ENCODE measurements at regions not wholly inside any gene's neighbourhood (a gene's known extent, or its start where the extent isn't known, plus 50 kb on each side); places are given as distances from the start of the nearest gene placed in this dataset.
A peak's percentile ranks its signal among the peaks of the same experiment; 100 is the strongest.

DNA sequence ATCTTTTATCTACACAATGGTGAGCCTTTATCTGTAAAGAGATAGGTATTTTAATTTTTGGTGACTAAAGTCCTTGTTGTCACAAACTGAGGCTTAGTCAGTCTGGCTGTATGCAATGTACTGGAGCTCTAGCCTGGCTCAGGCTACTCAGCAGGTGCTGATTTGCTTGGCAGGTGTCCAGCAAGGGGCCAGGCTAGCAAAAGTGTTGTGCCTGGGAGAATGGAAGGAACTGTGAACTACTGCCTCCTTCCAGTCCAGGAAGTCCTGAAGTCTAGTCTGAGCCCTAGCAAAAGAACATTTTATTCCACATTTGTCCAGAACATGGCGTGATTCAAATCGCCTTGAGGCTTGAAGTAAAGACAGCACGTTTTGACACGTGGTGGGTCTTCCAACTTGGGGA lies 260.5 kb downstream of the CCDC85A start:
- DNase-seq (ENCODE audit: low spot score) (no peak), ATAC-seq (no peak)

DNA sequence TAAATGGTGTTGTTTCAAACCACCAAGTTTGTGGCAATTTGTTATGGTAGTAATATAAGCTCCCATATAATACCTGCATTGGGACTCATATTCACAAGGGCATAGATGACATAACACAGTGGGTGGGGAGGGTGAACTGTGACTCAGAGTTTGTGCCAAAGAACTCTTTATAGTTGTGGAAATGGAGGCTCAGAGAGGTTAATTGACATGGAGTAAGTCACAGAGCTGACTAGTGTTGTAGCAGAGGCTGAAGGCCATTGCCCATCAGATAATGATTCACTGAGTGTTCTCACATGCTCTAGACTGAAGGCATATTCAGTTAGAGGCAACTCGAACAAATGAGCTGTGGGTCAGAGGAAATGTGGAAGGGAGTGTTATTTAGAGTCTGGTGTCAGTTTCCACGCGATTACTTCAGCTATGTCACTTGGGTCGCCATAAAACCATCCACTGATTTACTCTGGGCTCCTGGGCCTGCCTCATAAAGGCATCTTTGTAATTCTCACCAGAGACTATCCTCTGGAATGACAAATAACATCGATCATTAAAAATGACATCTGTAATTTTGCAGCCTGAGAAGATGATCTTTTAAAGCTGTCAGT lies 264.7 kb downstream of the CCDC85A start:
- DNase-seq (ENCODE audit: low spot score) = no peak
- ATAC-seq = peak; percentile 66

DNA sequence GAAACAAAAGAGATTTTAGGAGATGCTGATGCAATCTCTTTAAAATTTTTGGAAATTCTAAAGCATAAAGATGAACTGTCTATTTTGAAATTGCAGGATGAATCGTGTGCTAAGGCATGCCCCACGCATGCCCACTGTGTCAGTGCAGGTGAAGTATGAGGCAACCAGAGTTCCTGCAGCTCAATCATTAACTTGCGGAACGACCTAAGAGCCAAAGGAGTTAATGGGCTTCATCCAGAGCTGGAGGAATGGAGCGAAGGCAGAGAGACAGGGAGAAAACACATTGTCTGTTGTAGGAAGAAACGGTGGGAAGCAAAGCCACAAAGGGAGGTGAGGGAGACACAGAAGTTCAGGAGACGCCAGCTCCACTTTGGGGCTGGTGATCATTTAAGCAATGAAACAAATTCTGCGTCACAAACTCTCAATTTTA lies 265.2 kb downstream of the CCDC85A start:
- ATAC-seq = peak; percentile 97
- peak; percentile 88 for DNase-seq (ENCODE audit: low spot score)

DNA sequence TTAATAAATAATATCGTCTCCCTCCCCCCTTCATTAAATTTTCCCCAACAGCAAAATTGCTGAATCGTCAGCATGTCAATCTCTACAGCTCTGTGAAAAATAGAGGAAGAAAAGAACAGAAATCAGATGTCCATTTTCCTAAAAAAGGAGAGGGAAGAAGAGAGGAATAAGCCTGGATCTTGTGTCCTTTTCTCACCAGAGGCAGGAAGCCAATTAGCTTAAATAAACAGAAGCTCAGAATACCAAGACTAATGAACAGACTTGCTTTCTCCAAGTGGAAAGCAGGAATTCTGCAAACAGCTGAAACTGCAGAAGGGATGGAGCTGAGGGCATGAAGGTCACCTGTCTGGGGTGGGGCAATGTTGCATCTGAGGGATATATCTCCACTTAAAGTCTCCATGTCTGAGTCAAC lies 265.7 kb downstream of the CCDC85A start:
- DNase-seq (ENCODE audit: low spot score) (no peak), ATAC-seq (peak; percentile 57)

DNA sequence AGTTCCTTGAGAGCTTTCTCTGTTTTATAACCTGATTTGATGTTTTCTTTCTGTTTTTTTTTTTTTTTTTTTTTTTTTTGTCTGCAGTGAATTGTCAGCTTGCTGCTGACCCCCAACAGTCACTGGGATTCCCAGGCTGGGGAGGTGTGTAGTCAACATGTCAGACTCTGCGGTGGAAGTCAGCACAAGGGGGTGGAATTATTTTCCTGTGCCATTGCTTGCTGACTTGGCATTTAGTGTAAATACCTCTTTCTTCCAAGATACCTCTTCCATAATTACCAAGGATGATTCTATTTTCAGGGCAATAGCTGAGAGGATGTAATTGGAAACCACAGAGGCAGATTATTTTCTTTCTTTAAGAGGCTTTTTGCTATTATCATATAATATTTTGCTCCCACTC lies 266.3 kb downstream of the CCDC85A start:
- DNase-seq (ENCODE audit: low spot score) = no peak
- no peak for ATAC-seq

DNA sequence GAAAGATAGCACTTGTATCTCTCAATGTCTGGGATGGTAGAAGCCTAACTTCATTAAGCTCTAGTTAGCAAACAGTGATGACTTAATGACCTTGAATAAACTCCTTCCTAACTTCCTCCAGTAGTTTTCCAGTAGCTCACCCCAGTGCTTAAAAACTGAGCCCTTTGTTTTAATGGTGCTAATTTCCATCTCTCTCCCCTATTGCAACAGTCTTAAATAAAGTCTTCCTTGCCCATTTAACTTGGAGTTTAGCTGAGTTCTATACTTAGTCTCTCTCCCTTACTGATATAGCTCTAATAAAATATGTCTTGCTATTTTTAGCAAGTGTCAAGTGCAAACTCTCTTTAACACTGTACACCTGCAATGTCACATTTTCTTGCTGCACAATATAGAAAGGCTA lies 267.0 kb downstream of the CCDC85A start:
- DNase-seq (ENCODE audit: low spot score) (no peak), ATAC-seq (no peak)

DNA sequence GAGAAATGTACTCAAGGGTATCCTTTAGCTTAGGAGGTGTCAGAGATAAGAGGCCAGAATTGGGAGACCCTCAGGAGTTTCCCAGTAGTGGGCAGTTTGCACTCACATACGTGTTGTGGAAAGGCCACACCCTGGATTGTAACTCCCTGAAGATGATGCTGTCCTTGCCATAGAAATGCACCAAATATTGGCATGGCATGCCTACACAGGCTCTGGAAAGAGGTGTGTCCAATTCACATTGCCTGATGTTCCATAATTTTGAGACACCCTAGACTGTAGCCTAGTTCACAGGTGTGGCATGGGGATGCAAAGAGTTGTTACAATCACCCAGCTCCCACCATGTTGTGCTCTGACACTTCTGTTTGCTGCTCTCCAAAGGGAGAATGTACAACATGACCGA lies 271.9 kb downstream of the CCDC85A start:
- ATAC-seq = no peak
- DNase-seq (ENCODE audit: low spot score) = no peak

DNA sequence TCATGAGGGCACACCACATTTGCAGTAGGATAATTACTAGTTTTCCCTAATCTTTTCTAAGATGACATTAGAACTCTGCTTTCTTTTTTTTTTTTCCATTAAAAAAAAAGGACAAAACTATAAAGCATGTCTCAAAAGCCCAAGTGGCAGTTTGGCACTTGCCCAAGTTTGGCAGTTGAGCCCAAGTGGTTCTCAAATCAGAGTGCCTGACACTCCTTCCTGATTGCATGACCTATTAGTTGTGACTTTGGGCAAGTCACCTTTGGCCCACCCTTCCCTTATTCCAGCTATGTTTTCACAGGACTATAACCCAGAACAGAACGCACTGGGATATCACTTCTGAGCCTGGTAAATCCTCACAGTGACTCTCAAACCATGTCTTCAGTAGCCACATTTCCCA lies 273.0 kb downstream of the CCDC85A start:
- DNase-seq (ENCODE audit: low spot score) = no peak
- no peak for ATAC-seq

DNA sequence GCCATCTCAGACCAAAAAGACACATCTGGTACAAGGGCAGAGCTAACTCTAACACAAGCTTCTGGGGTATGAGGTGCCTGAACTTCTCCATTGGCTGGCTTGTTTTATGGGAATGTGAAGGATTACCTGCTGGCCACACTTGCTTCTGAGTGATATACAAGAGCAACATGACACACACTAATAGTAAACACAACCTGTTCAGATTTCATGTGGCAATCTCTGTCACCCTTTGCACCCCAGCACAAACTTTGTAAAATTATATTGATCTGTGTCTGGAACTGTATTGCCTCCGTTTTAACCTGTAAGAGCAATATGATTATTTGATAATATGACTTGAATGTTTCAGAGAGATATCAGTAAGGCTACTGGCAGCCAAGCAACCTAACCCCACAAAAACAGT lies 276.7 kb downstream of the CCDC85A start:
- ATAC-seq (peak; percentile 77), DNase-seq (ENCODE audit: low spot score) (no peak)

DNA sequence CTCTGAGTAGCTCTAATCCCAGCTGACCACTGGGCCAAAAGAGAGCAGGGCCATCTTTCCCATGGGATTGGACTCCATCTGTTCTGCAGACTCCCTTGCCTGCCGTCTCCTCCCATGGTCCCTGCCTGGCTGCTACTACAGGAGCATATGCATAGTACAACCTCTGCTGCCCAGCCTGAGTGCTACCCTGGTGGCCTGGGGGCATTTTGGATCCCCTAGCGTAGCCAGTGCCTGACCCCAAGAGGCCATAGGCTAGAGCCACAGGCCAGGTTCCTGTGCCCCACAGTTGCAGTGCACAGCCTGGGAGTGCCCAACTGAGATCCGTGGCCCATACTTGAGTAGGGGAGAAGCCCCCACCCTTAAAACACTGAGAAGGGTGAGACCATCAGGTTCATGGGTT lies 280.3 kb downstream of the CCDC85A start:
- ATAC-seq (no peak), DNase-seq (ENCODE audit: low spot score) (no peak)

DNA sequence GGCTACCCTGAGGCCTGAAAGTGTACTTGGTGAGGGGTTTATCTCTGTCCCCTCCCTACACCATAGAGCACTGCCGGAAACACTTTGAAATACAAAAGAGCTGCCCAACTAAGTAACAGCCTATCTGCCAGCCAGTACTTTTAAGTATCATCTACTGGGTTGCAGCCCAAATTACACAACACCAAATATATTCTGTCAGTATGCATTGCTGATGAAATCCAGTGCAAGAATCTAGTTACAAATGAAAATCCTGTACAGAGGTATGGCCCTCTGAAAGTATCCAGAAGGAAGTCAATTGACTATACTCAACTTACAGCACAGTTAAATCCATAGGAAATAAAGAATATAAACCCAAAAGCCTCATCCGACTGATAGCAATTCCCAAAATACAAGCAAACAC lies 280.8 kb downstream of the CCDC85A start:
- ATAC-seq = no peak
- DNase-seq (ENCODE audit: low spot score) = no peak

DNA sequence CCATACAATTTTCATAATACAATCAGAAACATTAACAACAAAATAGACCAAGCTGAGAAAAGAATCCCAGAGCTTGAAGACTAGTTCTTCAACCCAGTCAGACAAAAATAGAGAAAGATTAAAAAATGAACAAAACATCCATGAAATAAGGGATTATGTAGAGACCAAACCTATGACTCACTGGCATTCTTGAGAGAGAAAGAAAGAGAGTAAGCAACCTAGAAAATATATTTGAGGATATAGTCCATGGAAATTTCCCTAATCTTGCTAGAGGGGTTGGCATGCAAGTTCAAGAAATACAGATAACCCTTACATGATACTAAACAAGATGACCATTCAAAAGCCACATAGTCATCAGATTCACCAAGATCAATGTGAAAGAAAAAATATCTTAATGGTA lies 281.7 kb downstream of the CCDC85A start:
- DNase-seq (ENCODE audit: low spot score) = no peak
- no peak for ATAC-seq

DNA sequence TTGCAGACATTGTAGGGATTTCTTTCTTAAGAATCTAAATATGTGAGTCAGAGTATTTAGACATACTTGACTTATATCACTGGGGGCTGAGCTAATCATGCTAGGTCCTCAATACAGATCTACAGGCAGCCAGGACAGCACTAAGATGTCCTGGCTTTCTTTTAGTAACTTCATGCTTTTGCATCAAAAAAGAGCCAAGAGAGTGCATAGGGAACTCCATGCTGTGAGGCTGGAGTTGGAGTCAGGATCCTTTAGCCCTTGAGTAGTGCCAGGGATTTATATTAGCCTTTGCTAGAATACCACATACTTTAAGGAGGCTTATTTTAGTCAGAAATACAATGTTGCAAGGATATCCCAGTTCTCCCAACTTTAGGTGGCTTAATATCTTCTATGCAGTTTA lies 289.7 kb downstream of the CCDC85A start:
- no peak for ATAC-seq
- DNase-seq (ENCODE audit: low spot score) = no peak

DNA sequence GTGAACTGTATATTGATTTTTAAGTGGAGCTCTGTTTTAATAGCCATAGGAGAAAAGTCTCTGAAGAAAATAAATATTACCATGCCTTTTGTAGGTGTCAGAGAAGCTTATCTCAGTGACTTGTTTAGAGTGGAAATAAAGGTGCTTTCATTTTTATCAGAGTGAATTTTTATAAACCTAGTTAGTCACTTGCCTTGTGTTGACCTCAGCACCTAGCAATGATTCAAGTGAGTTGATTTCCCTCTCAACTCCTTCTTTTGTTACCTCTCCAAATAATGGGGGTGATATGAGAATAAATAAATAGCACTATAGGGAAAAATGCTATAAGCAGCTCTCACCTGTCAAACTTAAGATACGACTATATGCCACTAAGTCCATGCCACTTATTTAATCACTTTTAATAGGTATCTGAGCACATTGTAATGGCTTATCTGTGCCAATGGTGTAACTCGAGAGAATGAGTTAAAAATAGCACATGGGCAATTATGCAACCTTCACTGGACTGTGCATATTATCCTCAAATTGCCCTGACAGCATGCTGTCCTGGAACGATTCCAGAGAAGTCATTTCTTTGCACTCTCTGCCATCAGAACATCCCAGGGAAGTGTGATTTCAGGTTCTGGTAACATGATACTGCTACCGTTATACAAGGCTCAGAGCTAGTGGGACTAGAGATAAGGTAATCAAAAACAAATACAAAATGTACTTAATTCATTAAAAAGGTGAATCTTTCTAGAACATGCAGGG lies 290.8 kb downstream of the CCDC85A start:
- peak; percentile 68 for DNase-seq (ENCODE audit: low spot score)
- ATAC-seq = peak; percentile 95

DNA sequence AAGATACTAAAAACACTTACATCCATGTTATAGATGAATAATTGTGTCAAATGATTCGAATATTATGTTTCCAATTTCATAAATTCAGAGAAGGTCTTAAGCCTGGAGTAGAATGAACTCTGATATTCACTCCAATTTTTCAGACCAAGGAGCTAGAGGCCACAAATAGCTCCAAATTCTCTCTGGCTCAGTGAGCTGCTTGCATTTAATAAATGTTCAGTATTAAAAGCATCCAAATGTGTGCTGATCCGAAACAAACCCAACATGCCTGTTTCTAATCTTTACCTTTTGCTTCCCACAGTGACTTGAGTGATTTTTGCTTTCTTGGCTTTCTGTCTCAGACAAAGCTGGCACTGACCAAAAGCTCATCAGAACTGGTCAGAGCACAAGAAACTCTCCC lies 291.4 kb downstream of the CCDC85A start:
- no peak for ATAC-seq
- no peak for DNase-seq (ENCODE audit: low spot score)

DNA sequence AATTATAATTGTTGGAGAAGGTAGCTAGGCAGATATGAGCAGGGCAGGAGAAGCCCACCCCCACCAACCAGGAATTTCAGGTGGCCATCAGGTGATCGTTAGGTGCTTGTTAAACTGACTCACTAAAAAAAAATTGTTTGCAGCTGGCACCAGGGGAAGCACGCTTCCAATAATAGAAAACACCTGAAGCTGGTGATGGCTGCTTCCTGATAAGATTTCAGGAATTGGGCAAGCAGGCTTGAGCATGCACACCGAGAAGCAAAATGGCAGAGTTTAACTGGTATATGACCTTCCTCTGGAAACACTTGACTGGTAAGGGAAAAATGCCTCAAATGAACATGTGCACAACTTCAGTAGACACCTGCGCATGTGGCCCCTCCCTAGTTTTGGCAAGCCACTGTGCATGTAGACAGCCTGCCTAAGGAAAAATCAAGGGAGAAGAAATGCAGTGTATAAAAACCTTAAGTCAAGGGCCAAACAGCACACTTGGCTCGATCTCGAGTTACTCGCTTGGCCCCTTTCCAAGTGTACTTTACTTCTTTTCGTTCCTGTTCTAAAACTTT lies 292.8 kb downstream of the CCDC85A start:
- peak; percentile 44 for ATAC-seq
- DNase-seq (ENCODE audit: low spot score) = no peak

DNA sequence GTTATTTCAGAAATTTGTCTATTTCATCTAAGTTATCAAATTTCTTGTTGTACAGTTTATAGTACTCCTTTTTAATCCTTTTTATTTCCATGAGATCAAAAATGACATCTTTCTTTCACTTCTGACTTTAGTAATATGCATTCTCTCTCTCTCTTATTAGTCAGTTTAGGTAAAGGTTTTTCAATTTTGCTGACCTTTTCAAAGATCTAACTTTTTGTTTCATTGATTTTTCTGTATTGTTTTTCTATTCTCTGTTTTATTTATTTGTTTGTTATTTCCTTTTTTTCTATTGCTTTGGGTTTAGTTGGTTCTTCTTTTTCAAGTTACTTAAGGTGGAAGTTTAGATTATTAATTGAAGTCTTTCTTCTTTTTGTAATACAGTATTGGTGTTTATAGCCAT lies 294.2 kb downstream of the CCDC85A start:
- DNase-seq (ENCODE audit: low spot score) = no peak

DNA sequence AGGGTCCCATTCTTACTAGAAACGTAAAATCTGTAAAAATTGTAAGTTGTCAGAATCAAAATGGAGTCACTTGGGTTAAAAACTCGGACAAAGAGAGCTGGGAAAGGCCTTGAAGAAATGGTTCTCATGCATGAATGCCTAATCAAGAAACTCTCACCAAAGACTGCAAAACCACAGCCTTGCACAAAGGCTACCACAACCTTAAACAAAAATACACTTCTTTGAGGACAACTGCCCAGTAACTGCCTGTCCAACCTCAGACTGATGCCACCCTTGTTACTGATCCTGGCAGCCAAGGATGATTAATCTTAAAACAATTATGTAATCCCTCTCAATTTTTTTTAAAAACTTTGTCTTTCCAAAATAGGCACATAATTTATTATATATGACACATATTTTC lies 299.3 kb downstream of the CCDC85A start:
- DNase-seq (ENCODE audit: low spot score) (no peak), ATAC-seq (no peak)

More for the DNA sequence above, 294.2 kb downstream of the CCDC85A start:
- no peak for ATAC-seq

DNA sequence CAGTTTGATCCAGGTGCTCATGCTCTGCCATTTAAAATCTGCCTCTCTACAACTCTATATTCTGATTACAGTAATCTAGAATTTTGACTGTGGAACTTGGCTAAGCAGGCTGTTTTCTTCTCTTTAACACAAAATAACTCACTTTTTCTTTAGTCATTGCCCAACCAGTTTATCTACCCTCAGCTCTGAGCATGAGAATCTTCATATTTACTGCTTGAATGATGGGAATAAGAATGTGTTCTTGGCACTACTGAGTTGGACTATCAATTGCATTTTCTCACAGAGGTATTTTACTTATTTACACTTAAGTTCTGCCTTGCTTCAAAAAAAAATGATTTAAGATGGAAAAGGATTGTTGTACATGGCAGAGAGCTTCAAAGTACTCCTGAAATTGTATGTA lies 301.1 kb downstream of the CCDC85A start:
- ATAC-seq = no peak
- no peak for DNase-seq (ENCODE audit: low spot score)

DNA sequence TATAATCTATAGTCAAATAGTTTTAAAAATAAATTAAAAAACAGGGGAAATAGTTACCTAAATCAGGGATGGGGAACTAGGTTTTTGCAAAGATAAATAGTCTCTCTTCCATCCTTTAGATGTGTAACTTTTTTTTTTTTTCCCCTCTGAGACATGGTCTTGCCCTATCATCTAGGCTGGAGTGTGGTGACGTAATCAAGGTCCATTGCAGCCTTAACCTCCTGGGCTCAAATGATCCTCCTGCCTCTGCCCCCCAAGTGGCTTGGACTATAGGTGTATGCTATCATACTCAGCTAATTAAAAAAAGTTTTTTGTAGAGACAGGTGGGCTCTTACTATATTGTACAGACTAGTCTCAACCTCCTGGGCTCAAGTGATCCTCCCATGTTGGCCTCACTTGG lies 316.5 kb downstream of the CCDC85A start:
- no peak for ATAC-seq
- DNase-seq (ENCODE audit: low spot score) = no peak

DNA sequence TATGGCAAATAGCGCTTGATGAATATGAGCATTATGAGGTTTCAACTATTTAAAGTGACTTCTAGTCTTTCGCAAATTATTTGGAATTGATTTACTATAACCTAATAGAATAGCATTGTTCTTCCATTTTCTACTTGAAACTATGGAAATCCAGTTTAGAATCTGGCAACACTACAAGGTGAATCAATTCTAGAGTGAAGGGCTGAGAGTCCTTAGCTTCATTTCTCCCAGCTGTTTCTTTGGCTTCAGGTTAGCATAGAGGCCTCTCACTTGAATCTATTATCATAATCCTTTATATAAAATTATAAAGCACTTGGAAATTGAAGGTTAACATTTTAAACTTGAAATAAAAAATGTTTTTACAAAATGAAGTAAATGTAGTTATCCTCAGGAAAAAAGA lies 318.8 kb downstream of the CCDC85A start:
- DNase-seq (ENCODE audit: low spot score) (no peak), ATAC-seq (no peak)

DNA sequence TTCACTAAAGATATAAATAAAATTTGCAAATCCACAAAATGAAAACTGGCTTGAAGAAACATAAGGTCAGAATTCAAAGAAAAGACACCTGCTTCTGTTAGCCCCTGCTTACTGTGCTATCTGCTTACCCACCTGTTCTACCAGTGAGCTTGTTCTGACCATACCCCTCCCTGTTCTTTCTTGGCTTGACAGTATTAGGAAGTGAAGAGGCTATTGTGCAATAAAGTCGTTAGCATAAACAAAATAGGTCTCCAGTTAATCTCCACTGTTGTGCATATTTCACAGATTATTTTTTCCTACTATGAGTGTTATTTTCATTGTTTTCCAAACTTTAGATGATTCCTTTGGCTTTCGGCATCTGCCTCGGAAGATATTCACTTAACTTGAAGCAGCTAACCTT lies 322.1 kb downstream of the CCDC85A start:
- ATAC-seq (no peak), DNase-seq (ENCODE audit: low spot score) (no peak)

DNA sequence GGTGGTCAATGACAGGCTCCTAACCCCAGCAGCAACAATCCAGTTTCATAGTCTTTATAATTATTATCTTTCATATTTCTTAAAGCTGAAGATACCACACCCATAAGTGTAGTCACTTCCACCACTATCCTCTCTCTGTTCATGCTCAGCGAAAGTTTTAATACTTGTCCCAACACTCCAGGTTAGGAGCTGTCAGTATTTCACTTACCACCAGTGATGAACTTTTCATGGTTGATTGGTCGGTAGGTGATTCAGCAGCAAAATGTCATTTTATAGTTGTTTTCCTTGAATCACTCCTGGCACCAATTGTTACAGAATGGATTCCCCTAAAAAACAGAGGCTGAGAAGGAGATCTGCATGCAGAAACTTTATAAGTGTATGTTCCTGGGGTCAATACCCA lies 324.9 kb downstream of the CCDC85A start:
- DNase-seq (ENCODE audit: low spot score) (no peak), ATAC-seq (no peak)
